ENCODE measurements at regions not wholly inside any gene's neighbourhood (a gene's known extent, or its start where the extent isn't known, plus 50 kb on each side); places are given as distances from the start of the nearest gene placed in this dataset.
"Not testable (repeated sequence)": the region's sequence is repeated elsewhere in the genome, so short reads cannot be mapped to it uniquely, and the experiment has no call there.

DNA sequence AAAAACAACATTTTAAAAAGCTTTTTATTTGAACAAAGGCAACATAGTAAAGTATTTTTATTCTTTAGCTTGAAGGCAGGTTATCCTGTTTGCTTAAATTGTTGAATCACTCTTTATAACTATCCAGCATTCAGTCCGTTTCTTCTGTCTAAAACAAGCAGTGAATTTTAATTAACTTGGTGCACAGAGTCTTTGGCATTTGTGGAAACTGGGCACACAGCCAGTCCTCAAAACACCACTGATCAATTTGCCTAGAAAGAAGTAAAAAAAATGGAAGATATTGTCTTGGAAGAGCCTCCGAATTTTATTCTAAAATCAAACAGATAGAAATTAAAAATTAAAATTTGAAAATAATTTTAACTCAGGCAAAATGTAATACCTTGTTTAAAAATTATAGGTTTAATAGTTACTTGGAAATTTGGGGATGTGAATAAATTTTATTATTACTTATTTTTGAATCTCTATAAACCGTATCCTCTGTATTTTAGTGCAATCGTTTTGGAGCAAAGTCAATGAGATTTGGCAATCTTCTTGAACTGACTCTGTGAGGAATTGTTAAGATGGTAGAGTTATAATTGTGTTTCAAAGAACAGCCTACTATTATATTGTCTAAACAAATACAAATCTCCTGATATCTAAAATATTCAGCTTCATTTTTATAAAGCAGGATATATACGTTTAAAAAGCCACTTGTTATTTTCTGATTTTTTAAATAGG lies 927.0 kb downstream of the SLC16A7 start:
- no peak for DNase-seq

DNA sequence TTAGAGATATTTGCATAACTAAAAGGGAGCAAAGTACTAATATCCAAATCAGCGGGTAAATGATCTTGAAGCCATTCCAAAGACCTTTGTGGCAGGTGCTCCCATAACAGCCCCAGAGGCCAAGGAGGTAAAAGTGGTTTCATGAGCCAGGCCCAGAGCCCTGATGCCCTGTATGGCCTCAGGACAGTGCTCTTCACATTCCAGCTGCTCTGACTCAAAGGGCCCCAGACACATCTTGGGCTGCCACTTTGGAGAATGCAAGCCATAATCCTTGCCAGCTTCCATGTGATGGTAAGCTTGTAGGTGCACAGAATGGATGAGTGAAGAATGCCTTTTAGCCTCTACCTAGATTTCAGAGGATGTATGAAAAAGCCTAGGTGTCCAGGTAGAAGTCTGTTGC lies 933.4 kb downstream of the SLC16A7 start:
- no peak for DNase-seq

DNA sequence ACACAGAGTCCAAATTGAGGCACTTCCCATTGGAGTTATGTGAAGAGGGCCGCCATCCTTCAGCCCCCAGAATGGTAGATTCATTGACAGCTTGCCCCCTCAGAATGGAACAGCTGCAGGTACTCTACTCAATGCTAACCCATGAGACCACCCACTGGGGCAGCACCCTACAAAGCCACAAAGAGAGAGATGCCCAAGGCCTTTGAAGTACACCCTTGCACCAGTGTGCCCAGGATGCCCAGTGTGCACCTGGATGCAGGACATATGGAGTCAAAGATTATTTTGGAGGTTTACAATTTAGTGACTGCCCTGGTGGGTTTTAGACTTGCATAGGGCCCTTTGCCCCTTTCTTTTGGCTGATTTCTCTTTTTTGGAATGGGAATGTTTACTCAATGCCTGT lies 933.9 kb downstream of the SLC16A7 start:
- no peak for DNase-seq

DNA sequence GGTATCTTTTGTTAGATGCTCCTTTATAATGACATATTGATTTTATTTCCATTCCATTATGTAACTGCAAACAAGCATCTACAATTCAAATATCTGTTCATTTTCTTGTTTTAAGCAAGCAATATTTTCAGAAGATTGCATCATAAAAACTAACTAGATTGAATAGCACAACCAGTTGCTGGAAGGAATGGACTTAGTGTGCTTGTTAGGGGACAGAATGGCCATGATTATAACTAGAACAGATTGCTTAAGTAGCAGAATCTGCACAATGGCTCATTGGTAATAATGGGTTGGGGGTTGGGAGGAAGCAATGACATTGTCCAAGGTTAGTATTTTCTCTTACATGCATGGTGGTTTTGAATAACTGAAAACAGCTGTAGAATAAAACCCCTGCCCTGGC lies 939.5 kb downstream of the SLC16A7 start:
- no peak for DNase-seq

DNA sequence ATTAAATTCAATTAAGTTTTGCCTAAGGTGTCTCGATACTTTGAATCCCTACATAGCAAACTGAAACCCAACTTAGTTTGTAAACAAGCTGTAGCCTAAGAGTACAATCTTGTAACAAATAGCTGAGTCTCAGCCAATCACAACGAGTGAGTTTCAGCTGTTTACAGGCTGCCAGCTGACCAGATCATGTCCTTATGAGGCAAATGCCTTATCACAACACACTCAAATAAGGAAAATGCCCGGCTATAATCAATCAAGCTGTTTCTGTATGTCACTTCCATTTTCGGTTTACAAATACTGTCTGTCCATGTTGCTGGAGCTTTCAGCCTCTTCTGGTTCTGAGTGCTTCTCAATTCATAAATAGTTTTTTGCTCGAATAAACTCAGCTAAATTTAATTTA lies 943.8 kb downstream of the SLC16A7 start:
- no peak for DNase-seq

DNA sequence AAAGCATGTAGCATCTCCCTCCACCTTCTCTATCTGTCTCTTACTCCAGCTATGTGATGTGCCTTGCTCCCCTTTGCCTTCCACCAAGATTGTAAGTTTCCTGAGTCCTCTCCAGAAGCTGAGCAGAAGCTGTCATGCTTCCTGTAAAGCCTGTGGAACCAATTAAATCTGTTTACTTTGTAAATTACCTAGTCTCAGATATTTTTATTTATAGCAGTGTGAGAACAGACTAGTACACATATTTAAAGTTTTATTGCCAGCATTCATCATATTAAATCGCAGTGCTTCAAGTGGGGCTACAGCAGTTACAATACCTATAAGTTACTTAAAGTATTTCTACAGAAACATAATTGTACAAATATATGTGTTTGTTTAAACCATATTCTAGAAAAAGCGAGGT lies 973.1 kb downstream of the SLC16A7 start:
- no peak for DNase-seq

DNA sequence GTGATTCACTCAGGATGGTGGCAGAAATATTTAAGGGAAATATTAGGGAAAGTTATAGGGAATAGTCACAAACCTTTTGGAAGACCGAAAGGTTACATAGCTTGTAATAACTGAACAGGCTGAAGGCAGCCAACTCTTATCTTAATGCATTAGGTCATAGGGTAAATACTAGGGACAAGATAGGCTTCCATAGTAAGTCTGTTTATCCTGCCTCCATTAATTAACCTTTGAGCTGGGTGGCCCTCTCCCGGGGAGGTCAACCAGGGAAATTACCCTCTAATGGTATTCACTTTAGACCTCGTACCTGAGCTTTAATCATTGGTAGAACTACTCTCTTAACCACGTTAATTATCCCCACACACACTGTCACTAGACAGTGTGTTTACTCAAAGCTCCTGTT lies 981.8 kb downstream of the SLC16A7 start:
- DNase-seq = no peak

DNA sequence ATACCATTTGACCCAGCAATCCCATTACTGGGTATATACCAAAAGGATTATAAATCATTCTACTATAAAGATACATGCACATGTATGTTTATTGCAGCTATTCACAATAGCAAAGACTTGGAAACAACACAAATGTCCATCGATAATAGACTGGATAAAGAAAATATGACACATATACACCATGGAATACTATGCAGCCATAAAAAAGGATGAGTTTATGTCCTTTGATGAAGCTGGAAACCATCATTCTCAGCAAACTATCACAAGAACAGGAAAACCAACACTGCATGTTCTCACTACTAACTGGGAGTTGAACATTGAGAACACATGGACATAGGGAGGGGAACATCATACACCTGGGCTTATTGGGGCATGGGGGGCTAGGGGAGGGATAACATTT lies 991.8 kb downstream of the SLC16A7 start:
- DNase-seq = not testable (repeated sequence)

DNA sequence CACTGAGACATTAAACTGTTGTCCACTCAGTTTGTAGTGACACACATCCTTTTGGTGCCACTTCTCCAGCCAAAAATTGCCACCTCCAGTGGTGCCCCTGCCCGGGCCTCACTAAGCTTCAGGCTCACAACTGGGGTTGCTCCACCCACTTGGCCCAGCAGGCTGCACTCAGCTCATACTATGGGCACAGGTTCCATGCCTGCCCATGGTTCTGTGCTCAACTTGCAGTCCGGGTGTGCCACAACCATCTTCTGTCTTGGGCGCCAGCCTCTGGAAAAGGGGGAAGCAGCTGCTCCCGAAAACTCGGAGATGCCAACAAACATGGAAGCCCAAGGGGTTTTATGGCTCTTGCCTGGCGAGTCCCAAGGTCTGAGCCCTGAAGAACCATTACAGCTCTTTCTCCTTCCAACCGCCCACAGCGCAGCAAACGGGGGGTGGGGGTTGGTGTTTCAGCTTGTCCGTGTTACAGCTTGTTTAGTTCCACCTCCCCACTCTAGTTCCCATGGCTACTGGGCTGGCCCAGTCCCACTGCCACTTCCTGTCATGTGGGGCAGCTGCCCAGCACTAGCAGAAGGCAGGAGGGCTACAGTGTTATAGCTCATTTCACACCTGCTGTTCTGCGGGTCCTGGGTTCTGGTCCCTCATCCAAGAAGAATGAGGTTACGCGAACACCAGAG lies 998.3 kb downstream of the SLC16A7 start:
- no peak for DNase-seq

DNA sequence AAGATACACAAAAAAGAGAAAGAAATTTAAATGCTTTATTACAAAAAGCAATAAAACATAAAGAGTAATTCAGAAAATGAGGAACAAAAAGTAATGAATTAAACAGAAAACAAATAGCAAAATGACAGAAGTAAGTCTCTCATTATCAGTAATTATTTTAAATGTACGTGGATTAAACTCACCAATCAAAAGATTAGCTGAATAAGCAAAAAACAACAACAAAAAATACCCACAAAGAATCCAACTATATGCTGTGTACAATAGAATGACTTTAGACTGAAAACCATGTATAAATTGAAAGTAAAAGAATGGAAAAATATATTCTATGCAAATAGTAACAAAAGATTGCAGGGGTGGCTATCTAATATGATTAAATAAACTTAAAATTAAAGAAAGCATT lies 1006.8 kb downstream of the SLC16A7 start:
- DNase-seq = no peak

GRCh38 chr12:60603475-60603874 lies 1007.6 kb downstream of the SLC16A7 start:
- DNase-seq = not testable (repeated sequence)

DNA sequence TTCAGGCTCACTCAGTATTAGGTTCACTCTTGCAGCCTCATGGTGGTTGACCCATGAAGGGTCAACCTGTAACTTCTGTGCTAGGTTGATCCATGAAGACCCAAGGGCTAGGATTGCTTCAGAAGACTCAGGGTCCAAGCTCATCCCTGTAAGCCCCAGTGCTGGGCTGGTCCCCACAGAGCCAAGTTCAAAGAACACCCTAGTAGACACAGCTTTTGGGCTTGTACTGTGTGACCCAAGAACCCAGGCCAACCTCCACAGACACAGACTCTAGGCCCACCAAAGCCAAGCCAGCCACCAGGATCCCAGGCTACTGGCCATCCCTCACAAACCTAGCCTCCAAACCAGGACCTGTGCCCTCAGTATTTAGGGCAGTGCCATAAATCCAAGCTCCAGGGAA lies 1020.6 kb downstream of the SLC16A7 start:
- DNase-seq = no peak

GRCh38 chr12:60630796-60631195 lies 1035.0 kb downstream of the SLC16A7 start:
- no peak for DNase-seq

- no peak for DNase-seq
Measured at GRCh38 chr12:60644076-60644475, 1048.2 kb downstream of the SLC16A7 start.

DNA sequence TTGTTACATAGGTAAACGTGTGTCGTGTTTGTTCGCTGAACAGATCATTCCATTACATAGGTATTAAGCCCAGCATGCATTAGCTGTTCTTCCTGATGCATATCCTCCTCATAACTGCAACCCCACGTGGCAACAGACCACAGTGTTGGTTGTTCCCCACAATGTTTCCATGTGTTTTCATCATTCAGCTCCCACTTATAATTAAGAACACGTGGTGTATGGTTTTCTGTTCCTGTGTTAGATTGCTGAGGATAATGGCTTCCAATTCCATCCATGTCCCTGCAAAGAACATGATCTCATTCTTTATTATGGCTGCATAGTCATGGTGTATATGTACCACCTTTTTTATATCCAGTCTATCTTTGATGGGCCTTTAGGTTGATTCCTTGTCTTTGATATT lies 1071.1 kb downstream of the SLC16A7 start:
- no peak for DNase-seq

- DNase-seq = no peak
Measured at GRCh38 chr12:60672949-60673348, 1077.1 kb downstream of the SLC16A7 start.

- DNase-seq = no peak
Measured at GRCh38 chr12:60684988-60685655, 1089.3 kb downstream of the SLC16A7 start.

- no peak for DNase-seq
Measured at GRCh38 chr12:60689137-60689536, 1093.3 kb downstream of the SLC16A7 start.

DNA sequence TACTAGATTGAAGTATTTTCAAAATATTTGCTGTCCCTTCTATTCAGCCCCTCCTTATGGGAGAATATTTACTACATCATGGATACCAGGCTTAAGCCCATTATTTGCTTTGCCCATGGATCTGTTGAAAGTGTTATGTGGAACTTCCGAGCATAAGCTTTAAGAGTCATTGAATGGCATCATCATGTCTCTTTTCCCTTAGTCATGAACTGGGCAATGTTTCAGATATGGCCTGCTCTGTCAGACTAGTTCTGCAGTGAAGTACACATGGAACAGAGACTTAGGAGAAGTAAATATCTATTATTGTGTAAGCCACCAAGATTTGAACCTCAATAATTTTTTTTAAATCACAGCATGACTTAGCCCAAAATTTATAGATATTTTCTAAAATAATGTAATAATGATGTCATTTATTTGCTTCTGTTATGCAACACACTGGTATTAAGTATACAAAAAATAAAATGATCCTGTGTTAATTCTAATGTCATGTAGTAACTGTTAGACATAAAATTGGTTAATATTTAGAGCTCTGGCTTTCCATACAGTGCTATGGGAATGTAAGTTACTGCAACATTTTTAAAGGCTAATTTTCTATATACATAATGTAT lies 1097.3 kb downstream of the SLC16A7 start:
- no peak for DNase-seq

- no peak for DNase-seq
Measured at GRCh38 chr12:60704171-60704914, 1108.5 kb downstream of the SLC16A7 start.

- no peak for DNase-seq
Measured at GRCh38 chr12:60710246-60710645, 1114.4 kb downstream of the SLC16A7 start.

Data from left kidney (tissue), 1 donor.